ENCODE measurements at regions not wholly inside any gene's neighbourhood (a gene's known extent, or its start where the extent isn't known, plus 50 kb on each side); places are given as distances from the start of the nearest gene placed in this dataset.
"Not testable (repeated sequence)": the region's sequence is repeated elsewhere in the genome, so short reads cannot be mapped to it uniquely, and the experiment has no call there.

DNA sequence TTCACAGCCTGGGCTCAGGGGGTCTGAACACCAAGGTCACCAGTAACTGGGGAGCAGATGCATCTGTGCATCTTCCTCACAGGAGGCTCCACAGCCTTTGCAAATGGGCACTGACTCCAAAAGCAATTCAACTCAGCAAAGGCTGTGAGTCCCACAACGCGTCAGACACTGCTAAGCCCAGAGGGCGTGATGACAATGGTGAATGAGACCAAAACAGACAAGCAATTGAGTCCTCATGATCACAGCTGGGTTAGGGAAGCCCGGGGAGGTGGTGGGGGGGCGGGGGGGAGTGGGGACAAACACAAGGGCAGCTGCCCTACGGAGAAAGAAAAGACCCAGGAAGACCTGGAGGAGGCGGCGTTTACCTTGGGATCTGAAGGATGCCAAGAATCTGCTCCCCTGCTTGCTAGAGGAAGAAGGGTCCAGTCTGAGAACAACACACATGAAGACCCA lies 61.6 kb upstream of the RNF32 start:
- Histone ChIP-seq H3K9ac (ENCODE audit: insufficient read length, low read depth) (no peak overlapping the region), H3K27me3 (ENCODE audit: insufficient read depth, insufficient read length) (no peaks in the 10 kb centered on the region), H3K36me3 (ENCODE audit: insufficient read depth, insufficient read length, low read length) (no peaks in the 10 kb centered on the region), H3K4me1 (ENCODE audit: insufficient read depth, insufficient read length) (peaks cover 6% of the 10 kb centered on the region), H3K9me3 (ENCODE audit: insufficient read depth, low read length) (no peaks in the 10 kb centered on the region), H3K4me3 (ENCODE audit: insufficient read length, low read depth) (no peak overlapping the region)
- peak; percentile 25 for DNase-seq (ENCODE audit: low read depth, low spot score)
- TF ChIP-seq SUZ12 (IDR thresholded peaks at IDR 0.05; ENCODE audit: extremely low read depth, insufficient read depth, insufficient read length) (no peak), YY1 (IDR thresholded peaks at IDR 0.05; ENCODE audit: insufficient read depth, insufficient read length) (no peak), ZNF274 (IDR thresholded peaks at IDR 0.05; ENCODE audit: low read depth, low read length) (no peak)

GRCh38 chr7:156578578-156578940 lies 62.0 kb upstream of the RNF32 start:
- peaks cover 6% of the 10 kb centered on the region for H3K4me1 ChIP-seq (ENCODE audit: insufficient read depth, insufficient read length)
- no peaks in the 10 kb centered on the region for H3K27me3 ChIP-seq (ENCODE audit: insufficient read depth, insufficient read length)
- H3K9ac ChIP-seq (ENCODE audit: insufficient read length, low read depth) = no peak overlapping the region
- H3K4me3 ChIP-seq (ENCODE audit: insufficient read length, low read depth) = no peak overlapping the region
- H3K9me3 ChIP-seq (ENCODE audit: insufficient read depth, low read length) = no peaks in the 10 kb centered on the region
- no peaks in the 10 kb centered on the region for H3K36me3 ChIP-seq (ENCODE audit: insufficient read depth, insufficient read length, low read length)
- TF ChIP-seq ZNF274 (IDR thresholded peaks at IDR 0.05; ENCODE audit: low read depth, low read length) (no peak), YY1 (IDR thresholded peaks at IDR 0.05; ENCODE audit: insufficient read depth, insufficient read length) (no peak), SUZ12 (IDR thresholded peaks at IDR 0.05; ENCODE audit: extremely low read depth, insufficient read depth, insufficient read length) (no peak)
- no peak for DNase-seq (ENCODE audit: low read depth, low spot score)

GRCh38 chr7:156577645-156578577 lies 62.7 kb upstream of the RNF32 start:
- Histone ChIP-seq H3K4me1 (ENCODE audit: insufficient read depth, insufficient read length) (peaks cover 6% of the 10 kb centered on the region), H3K36me3 (ENCODE audit: insufficient read depth, insufficient read length, low read length) (no peaks in the 10 kb centered on the region), H3K9ac (ENCODE audit: insufficient read length, low read depth) (no peak overlapping the region), H3K27me3 (ENCODE audit: insufficient read depth, insufficient read length) (no peaks in the 10 kb centered on the region), H3K9me3 (ENCODE audit: insufficient read depth, low read length) (no peaks in the 10 kb centered on the region), H3K4me3 (ENCODE audit: insufficient read length, low read depth) (no peak overlapping the region)
- no peak for TF ChIP-seq ZNF274 (IDR thresholded peaks at IDR 0.05; ENCODE audit: low read depth, low read length)
- TF ChIP-seq YY1 (IDR thresholded peaks at IDR 0.05; ENCODE audit: insufficient read depth, insufficient read length) = no peak
- no peak for TF ChIP-seq SUZ12 (IDR thresholded peaks at IDR 0.05; ENCODE audit: extremely low read depth, insufficient read depth, insufficient read length)
- DNase-seq (ENCODE audit: low read depth, low spot score) = no peak

GRCh38 chr7:156576216-156577058 lies 64.1 kb upstream of the RNF32 start:
- DNase-seq (ENCODE audit: low read depth, low spot score) = no peak
- TF ChIP-seq SUZ12 (IDR thresholded peaks at IDR 0.05; ENCODE audit: extremely low read depth, insufficient read depth, insufficient read length) = no peak
- TF ChIP-seq ZNF274 (IDR thresholded peaks at IDR 0.05; ENCODE audit: low read depth, low read length) = no peak
- no peak for TF ChIP-seq YY1 (IDR thresholded peaks at IDR 0.05; ENCODE audit: insufficient read depth, insufficient read length)
- no peak overlapping the region for H3K9ac ChIP-seq (ENCODE audit: insufficient read length, low read depth)
- H3K27me3 ChIP-seq (ENCODE audit: insufficient read depth, insufficient read length) = no peaks in the 10 kb centered on the region
- no peaks in the 10 kb centered on the region for H3K36me3 ChIP-seq (ENCODE audit: insufficient read depth, insufficient read length, low read length)
- H3K4me1 ChIP-seq (ENCODE audit: insufficient read depth, insufficient read length) = peaks cover 6% of the 10 kb centered on the region
- no peak overlapping the region for H3K4me3 ChIP-seq (ENCODE audit: insufficient read length, low read depth)
- no peaks in the 10 kb centered on the region for H3K9me3 ChIP-seq (ENCODE audit: insufficient read depth, low read length)

DNA sequence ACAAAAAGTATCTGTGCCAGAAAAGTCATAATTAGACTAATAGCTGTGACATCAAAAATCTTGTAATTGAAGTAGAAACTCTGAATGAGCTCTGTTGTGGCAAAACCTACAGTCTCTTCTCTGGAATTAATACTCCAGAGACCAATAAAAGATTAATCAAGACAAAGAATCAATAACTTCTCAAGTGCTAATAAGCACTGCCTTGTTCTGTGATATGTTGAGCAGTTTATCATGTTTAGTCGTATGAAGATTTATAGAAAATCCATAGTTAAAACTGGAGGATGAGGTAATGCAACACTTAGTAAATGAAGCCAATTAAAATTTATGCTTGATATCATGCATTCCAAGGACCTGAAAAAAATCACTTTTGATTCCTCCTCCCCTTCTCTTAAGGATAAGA lies 72.3 kb upstream of the RNF32 start:
- no peaks in the 10 kb centered on the region for H3K27me3 ChIP-seq (ENCODE audit: insufficient read depth, insufficient read length)
- H3K4me1 ChIP-seq (ENCODE audit: insufficient read depth, insufficient read length) = no peaks in the 10 kb centered on the region
- TF ChIP-seq YY1 (IDR thresholded peaks at IDR 0.05; ENCODE audit: insufficient read depth, insufficient read length) = no peak
- TF ChIP-seq ZNF274 (IDR thresholded peaks at IDR 0.05; ENCODE audit: low read depth, low read length) = no peak
- no peak for TF ChIP-seq SUZ12 (IDR thresholded peaks at IDR 0.05; ENCODE audit: extremely low read depth, insufficient read depth, insufficient read length)
- no peak overlapping the region for H3K9ac ChIP-seq (ENCODE audit: insufficient read length, low read depth)
- no peaks in the 10 kb centered on the region for H3K36me3 ChIP-seq (ENCODE audit: insufficient read depth, insufficient read length, low read length)
- no peak overlapping the region for H3K4me3 ChIP-seq (ENCODE audit: insufficient read length, low read depth)
- DNase-seq (ENCODE audit: low read depth, low spot score) = no peak
- H3K9me3 ChIP-seq (ENCODE audit: insufficient read depth, low read length) = peaks cover 22% of the 10 kb centered on the region; the same call in 1 of the 2 replicates

DNA sequence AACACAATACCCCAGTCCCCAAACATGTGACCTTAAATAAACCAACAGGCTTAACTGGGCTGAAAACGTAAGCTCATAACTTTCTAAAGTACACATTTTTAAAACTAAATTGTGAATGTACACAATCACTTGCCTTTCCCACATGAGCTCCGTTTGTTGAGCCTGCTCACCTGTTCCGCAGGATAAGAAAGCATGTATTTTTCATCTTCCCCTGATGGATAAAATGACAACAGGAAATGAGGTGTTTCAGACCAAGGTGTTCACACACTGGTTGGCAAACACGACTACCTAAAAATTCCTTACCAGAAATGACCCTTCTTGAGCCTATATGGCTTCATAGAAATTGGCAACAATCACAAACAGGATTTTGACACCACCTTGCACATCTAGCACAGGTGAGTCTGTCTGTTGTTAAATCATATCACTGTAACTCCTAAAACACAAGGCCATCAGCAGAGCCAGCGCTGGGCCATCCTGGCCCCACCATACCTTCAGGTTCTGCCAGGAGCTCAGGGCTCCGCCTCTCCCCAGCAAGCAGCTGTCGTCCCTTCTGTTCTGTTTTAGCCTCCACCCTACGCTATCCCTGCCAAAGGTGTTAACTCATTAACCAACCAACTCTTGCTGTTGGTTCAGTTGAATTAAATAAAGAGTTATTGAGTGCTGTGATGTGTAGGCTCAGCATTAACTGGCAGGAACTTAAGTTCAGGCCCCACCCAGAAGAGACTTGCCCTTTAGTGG lies 73.6 kb upstream of the RNF32 start:
- Histone ChIP-seq H3K36me3 (ENCODE audit: insufficient read depth, insufficient read length, low read length) (no peaks in the 10 kb centered on the region), H3K9me3 (ENCODE audit: insufficient read depth, low read length) (peaks cover 28% of the 10 kb centered on the region; the same call in 1 of the 2 replicates), H3K9ac (ENCODE audit: insufficient read length, low read depth) (no peak overlapping the region), H3K27me3 (ENCODE audit: insufficient read depth, insufficient read length) (no peaks in the 10 kb centered on the region), H3K4me3 (ENCODE audit: insufficient read length, low read depth) (no peak overlapping the region), H3K4me1 (ENCODE audit: insufficient read depth, insufficient read length) (no peaks in the 10 kb centered on the region)
- no peak for DNase-seq (ENCODE audit: low read depth, low spot score)
- TF ChIP-seq SUZ12 (IDR thresholded peaks at IDR 0.05; ENCODE audit: extremely low read depth, insufficient read depth, insufficient read length) (no peak), YY1 (IDR thresholded peaks at IDR 0.05; ENCODE audit: insufficient read depth, insufficient read length) (no peak), ZNF274 (IDR thresholded peaks at IDR 0.05; ENCODE audit: low read depth, low read length) (no peak)

DNA sequence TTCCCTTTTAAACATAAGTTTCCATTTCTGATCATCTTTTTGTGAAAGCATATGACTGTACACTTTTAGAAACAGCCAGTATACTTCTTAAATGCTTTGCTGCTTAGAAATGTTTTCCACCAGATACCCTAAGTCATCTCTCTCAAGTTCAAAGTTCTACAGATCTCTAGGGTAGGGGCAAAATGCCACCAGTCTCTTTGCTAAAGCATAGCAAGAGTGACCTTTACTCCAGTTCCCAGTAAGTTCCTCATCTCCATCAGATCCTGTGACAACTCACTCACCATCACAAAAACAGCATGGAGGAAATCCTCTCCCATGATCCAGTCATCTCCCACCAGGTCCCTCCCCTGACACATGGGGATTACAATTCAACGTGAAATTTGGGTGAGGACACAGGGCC lies 75.6 kb upstream of the RNF32 start:
- not testable (repeated sequence) for H3K27me3 ChIP-seq (ENCODE audit: insufficient read depth, insufficient read length); DNase-seq (ENCODE audit: low read depth, low spot score); H3K4me3 ChIP-seq (ENCODE audit: insufficient read length, low read depth); H3K9ac ChIP-seq (ENCODE audit: insufficient read length, low read depth); H3K36me3 ChIP-seq (ENCODE audit: insufficient read depth, insufficient read length, low read length); H3K4me1 ChIP-seq (ENCODE audit: insufficient read depth, insufficient read length)
- H3K9me3 ChIP-seq (ENCODE audit: insufficient read depth, low read length) = peaks cover 28% of the 10 kb centered on the region; the same call in 1 of the 2 replicates
